GM18508 (cell line): ENCODE measurements at regions not wholly inside any gene's neighbourhood (a gene's known extent, or its start where the extent isn't known, plus 50 kb on each side); places are given as distances from the start of the nearest gene placed in this dataset.
"Not testable (repeated sequence)": the region's sequence is repeated elsewhere in the genome, so short reads cannot be mapped to it uniquely, and the experiment has no call there.

ENCODE experiments used
- ATAC-seq: cut with Tn5 transposase; IDR thresholded peaks from one replicate; pipeline ENCODE4 v1.9.1; 2021; ENCODE audit warnings: moderate number of reproducible peaks; ENCODE audit not compliant: insufficient read depth, unreplicated experiment

DNA sequence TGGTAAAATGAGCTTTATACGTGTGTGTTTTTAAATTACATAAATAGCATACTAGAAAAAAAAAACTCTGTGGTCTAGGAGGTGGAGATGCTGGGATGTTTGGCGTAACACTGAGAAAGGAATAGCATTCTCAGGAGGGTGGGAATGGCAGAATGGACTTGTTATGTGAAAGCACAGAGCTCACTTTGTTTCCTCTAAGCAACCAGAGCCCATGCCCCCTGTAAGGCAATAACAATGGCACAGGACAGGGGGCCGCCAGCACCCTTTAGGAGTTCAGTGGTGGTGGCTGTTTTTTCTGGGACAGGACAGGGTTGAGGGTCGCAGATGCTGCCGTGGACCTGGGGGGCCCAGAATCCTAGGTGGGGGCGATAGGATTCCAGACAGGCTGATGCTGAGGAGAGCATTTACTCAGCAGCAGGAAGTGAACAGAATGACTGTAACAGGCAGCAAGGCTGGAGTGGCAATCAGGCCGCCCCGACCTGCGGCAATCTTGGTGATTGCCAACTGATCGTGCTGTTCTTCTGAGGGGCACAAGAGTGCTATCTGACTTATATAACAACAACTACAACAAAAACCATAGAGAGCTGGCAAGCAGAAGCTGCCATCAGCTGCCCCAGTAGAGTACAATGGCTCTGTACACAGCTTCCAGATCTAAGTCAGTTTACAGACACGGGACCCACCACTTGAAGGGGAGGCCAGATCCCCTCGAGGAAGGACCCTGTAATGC, 160.4 kb downstream of the UACA start:
- no peak for ATAC-seq

DNA sequence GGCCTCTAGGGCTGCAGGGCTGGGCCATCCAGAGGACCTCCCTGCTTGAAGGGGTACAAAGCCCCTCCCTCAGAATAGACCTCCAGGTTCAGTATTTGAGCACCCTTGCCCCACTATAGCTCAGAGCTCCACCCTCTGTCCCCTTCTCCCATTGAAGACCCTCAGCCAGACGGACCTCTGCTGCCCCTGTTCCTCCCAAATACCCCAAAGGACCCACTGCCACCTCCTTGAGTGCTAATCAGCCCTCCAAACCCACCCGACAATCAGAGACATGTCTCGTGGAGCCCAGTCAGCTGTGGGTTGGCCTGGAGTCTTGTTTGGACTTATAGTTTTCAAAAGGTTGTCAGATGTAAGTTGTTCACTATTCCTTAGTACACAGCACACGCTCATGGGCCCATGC, 161.1 kb downstream of the UACA start:
- ATAC-seq = no peak

DNA sequence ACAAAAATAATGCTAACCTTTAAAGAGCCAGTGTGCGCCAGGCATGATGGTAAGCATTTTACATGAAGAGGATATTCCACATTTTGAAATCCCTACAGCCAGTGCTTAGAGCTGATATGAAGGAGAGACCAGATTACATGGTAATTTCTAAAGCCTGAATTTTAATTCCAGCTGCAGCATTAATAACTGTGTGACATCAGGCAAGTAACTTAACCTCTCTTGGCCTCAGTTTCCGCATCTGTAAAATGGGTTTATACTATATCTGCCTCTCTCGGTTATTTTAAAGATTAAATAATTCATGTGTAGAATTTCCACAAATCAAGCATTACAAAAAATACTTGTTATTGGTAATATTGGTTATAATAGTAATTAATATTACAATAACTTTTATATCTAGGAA, 165.4 kb downstream of the UACA start:
- ATAC-seq = no peak

DNA sequence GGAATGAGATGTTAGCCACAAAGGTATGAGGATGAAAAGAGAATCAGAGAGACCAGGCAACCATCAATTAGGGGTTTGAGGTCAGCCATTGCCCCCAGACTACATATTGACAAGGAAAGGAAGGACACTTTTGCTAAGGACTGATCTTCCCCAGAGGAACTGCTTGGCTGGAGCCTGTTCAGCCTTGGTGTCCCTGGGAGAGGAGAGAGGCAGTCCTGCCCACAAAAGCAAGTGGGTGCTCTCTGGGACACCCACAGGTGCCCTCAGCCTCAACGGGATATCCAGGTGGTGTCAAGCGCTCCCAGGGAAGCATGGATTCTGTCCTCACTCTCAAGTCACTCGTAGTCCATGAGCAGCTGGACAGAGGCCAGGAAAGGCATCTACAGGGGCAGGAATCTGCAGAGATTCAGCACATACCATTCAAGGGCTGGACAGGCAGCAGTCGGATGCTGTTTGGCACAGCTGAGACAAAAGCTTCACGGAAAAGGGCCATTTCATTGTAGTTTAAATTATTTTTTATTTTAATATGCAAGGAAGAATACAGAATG, 166.2 kb downstream of the UACA start:
- no peak for ATAC-seq

DNA sequence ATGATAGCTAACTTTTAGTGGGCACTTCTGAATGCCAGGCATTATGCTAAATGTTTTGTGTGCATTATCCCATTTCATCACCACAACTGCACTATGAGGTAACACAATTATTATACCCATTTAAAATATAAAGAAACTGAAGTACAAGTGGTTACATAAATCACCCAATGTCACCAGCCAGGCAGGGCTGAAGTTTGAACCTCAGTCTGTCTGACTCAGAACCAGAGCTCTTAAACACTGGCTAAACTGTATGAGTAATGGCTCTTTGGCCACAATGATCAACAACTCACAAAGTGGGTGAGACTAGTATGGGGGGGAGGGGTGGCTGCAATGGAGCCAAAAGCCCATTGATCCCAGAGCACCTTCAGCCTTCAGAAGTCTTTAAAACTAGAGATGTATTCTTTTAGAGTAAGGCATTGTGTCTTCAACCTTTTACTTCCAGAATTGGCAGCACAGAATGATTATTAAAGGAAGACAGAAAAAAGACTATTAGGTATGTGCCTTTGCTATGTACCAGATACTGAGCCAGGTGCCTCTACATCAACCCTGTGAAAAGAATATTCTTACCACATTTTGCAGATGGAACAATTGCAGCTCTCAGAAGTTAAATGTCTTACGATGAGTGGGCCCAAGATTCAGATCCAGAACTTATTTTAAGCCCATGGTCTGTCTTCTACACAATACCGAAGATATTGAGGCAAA, 166.9 kb downstream of the UACA start:
- ATAC-seq = no peak

DNA sequence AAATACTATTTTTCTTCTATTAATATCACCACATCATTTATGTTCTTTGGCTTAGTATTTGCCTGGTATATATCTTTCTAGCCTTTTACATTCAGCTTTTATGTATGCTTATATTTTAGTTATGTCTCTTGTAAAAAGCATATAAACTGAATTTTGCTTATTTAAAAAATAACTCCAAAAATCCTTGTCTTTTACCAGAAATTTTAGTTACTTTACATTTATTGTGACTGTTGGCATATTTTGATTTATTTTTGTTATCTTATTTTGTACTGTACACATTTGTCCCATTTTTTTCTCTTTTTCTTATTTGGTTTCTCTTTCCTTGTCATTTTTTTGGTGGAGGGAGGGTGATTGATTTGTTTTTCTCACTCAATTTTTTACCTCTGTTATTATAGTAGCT, 169.6 kb downstream of the UACA start:
- no peak for ATAC-seq

DNA sequence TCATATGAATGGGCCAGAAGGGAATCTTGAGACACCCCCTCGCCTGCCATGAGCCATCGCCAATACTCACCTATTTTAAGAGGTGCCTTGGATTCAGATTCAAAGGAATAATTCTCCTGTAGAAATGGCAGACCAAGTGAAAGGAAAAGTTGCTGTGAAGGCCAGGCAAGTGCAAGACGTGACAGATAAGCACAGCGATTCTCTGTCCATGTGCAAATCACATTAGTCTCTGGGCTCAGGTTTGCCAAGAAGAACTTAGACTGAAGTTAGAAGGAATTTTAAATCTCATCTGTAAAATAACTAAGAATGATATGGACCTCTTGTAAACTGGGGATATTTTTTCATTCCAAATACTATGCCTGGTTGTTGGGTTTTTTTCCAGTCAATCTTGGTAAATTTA, 173.6 kb downstream of the UACA start:
- ATAC-seq = no peak

DNA sequence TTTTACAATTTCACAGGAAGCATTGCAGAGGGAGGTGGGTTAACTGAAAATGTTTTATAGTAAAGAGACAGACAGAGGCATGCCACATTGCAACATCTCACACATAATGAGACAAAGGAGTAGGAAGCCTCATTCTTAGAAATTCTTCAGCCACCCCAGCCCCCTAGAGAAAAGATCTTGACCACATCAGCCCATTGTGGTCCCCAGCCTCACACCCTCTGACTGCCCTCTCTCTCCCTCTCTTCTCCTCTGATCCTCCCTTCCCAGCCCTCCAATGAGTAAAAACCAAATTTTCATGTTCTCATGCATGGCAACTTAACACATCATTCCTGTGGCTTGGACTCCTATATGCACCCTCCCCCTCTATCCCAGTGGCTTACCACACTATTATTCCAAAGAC, 174.1 kb downstream of the UACA start:
- no peak for ATAC-seq

DNA sequence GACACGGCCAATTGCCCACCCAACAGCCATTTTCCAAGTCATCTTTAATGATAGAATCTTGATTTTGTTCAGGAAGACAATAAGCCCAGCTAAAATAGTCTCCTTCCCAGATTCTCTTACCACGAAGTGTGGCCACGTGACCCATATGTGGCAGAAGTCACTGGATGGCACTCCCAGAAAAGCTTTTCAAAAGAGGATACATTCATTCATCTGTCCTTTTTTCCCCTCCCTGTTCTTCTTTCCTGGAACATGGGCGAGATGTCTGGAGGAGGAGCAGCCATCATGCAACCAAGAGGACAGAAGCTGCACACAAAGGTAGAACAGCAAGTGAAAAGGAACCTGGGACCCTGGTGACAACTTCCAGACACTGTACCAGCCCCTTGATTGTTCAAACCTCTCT, 174.7 kb downstream of the UACA start:
- ATAC-seq = no peak

DNA sequence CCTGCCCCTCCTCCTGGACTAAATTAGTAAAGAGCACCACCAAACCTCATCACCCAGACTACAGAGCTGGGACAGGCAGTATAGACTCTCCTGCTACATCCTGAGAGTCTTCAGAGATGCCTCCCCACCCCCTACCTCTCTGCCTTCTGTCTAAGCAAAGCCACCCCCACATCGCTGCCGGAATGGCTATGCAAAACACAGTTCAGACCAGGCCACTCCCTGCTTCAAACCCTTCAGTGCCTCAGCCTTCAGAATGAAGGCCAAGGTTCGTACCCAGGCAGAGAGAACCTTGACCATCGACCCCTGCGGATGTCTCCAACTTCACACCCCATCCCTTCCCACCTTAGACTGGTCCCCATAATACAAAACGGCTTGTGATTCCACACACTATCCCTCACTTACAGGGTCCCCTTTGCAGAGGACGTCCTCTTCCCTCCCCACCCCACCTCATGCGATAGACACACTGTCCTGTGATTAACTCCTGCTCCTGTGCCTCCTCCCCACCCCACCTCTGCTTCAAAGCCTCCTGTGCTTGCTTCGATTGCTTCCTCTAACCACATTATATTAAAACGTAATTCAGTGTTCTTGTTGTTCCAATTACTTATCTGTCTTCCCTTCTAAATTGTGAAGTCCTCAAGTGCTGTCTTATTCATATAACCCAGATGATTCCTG, 175.3 kb downstream of the UACA start:
- ATAC-seq = no peak

DNA sequence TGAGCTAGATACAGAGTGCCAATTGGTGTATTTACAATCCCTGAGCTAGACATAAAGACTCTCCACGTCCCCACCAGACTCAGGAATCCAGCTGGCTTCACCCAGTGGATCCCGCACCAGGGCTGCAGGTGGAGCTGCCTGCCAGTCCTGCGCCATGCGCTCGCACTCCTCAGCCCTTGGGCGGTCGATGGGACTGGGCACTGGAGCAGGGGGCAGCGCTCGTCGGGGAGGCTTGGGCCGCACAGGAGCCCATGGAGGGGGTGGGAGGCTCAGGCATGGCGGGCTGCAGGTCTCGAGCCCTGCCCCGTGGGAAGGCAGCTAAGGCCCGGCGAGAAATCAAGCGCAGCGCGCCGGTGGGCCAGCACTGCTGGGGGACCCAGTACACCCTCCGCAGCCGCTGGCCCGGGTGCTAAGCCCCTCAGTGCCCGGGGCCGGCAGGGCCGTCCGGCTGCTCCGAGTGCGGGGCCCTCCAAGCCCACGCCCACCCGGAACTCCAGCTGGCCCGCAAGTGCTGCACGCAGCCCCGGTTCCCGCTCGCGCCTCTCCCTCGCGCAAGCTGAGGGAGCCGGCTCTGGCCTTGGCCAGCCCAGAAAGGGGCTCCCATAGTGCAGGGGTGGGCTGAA, 176.2 kb downstream of the UACA start:
- ATAC-seq = not testable (repeated sequence)

DNA sequence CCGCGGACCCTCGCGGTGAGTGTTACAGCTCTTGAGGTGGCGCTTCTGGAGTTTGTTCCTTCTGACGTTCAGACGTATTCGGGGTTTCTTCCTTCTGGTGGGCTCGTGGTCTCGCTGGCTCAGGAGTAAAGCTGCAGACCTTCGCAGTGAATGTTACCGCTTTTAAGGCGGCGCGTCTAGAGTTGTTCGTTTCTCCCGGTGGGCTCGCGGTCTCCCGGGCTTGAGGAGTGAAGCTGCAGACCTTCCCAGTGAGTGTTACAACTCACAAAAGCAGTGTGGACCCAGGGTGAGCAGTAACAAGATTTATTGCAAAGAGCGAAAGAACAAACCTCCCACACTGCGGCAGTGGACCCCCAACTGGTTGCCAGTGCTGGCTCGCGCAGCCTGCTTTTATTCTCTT, 177.1 kb downstream of the UACA start:
- ATAC-seq = no peak

DNA sequence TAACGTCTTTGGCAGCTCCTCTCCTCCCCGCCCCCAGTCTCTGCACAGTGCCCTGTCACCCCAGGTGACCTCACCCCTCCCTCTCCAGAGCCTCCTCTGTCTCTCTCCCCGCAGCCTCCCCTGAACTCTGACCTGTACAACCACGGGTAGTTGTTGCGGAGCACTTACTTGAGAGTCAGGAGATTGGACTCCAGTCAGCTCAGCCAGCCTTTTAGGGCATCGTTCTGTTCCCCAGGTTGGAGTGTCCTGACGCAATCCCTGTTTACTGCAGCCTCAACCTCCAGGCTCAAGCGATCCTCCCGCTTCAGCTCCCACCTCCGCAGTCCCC, 177.7 kb downstream of the UACA start:
- no peak for ATAC-seq

DNA sequence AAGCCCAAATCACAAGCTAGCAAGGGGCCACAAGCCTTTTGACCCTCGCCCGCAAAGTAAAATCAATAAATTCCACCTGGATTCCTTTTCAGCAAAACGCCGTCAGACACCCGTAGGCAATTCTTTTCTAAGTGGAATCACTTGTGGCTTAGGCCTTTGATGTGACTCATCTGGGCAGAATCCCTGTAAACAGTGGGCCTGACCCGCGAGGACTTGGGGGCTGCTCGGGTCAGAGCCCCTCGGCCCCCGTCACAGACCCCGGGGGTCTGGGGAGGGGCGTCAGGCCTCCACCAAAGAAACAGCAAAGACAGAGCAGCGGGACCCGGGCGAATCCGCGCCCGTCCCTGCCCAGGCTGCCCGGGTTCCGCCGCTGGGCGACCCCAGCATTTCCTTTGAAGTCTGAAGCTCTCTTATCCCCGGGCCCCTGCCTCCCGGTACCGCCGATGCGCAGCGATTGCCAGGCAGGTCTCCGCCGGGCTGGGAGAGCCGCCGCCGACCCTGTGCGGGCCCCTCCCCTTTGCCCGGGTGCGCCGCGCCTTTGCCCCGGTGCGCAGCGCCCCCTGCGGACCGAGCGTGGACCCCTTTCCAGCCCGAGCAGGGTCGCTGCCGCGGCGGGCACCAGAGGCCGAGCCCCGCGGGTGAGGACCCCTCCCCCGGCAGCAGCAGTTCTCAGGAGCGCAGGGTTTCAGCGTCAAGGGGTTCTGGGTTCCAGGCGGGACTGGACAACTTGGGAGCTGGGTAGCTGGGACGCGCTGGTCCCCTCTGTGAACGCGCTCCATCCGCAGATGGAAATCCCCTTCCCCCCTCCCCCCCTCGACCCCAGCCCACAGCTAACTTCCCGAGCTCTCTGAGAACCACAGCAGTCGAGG, 178.3 kb downstream of the UACA start:
- no peak for ATAC-seq

DNA sequence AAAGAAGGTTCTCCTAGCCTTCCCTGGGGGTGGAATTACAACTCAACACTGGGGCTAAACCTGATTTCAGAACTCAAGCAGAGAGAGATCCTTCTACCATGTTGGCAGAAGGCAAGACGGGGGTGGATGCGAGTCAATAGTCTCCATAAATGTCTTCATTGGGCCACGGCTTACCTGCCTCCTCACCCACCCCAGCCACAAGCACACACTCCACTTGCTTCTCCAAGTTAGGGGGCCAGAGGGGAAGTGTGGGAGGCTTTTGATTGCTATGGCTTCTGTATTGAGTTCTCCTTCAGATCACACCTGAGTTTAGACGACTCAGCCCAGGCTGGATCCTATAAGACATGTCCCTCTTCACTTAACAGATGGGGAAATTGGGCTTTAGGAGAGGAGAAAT, 178.9 kb downstream of the UACA start:
- ATAC-seq = no peak

DNA sequence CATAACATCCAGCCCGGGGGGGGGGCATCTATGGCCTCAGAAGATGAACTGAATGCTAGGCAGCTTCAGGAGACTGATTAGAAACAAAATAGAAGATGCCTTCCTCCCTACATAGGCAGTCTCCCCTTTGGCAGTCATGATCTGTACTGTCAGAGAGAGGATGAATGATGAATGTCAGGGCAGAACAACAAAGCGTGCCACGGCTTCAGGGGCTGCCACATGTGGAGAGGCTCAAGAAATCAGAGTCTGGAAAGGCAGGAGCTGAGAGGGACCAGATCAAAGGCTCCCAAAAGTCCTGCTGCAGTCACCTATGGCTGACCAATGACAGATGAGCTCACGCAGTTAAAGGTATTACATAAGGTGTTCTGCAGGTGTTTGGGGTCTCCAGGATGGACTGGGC, 180.4 kb downstream of the UACA start:
- ATAC-seq = no peak

DNA sequence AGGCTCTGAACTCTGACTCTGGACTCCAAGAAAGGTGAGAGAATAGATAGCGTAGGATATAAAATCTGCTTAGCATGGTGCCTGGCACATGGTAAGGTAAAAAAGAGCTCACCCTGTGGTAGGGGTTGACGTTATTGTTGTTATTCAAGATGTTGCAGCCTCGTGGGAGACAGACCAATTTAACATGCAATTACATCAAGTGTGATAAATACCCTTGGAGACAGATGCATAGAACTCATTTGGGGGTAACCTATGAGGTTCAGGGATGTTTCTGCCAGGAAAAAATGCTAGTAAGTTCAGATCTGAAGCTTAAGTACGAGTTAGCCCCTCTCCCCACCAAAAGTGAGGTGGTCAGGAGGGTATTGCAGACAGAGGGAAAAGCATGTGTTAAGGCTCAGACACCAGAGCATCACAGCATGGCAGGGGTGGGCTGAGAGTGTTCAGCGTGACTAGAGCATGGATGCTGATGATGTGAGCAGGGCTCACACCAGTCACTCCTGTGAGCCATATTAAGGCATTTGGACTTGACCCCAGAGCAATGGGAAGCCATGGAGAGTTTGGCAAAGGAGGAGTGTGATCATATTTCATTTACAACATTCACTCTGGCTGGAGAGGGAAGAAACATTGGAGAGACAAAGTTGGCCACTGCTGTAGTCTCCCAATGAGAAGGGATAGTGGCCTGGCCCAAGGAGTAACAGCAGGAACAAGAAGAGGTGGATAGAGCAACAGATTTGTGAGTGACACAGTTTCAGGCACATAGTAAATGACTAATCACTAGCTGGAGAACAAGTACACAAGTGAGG, 181.0 kb downstream of the UACA start:
- no peak for ATAC-seq

DNA sequence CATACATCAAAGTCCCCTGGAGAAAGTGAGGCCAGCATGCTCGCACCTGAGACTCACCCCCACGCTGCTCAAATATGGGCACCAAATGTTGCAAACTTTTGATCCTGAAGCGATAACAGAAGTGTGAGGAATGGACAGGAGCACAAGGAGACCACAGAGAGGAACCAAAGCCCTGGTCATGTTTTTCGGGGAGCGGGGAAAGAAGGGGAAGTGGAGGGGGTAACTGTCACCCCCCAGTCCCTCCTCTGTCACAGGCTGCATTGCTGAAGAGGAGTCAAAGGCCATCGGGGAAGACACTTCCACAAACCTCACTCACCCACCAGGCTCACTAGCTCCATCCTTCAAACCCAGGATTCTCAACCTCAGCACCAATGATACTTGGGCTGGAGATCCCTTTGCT, 182.4 kb downstream of the UACA start:
- no peak for ATAC-seq

DNA sequence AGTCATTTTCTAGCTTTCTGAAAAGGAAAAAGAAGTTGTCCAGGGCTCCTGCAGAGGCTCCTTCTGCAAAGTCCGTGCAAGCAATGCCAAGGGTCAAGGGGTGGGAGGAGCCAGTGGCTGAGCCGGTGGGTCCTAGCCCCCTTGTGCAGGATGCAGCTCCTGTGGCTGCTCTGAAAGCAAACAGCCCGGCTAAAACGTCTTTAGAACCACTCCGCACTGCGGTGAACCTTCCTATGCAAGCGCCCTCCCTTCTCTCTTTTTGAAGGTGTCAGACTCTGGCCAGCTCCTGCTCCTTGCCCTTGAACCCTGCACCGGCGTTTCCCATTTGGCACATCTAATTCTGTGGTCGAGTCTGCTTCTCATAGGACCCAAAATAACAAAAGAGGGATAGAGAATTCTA, 183.1 kb downstream of the UACA start:
- no peak for ATAC-seq
